GM12872 (cell line): ENCODE measurements at regions not wholly inside any gene's neighbourhood (a gene's known extent, or its start where the extent isn't known, plus 50 kb on each side); places are given as distances from the start of the nearest gene placed in this dataset.

Experiments
- TF ChIP-seq, protein P1 (sequence below): IDR thresholded peaks from 3 replicates; pipeline ENCODE4 v1.5.1; 2011; ENCODE audit warnings: low read depth, mild to moderate bottlenecking, low read length, moderate library complexity; ENCODE audit not compliant: insufficient read depth

DNA sequence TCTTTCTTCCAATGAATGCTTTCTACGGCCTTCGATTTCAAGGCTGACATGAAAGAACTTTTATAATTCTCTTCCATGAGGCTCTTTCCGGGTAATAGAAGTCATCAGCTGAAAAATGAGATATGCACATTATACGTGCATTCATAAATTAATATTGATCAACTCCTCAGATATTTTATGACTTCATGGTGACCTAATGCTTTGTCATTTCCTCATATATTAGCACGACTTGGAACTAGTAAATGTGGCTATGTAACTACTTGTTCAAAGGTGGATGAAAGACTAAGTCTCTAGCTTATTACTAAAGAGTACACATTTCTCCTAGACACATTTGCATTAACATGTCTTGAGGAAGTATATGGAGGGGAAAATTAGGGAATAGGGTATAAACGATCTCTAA lies 168.8 kb downstream of the HDGFL1 start:
- TF ChIP-seq, protein P1, sequence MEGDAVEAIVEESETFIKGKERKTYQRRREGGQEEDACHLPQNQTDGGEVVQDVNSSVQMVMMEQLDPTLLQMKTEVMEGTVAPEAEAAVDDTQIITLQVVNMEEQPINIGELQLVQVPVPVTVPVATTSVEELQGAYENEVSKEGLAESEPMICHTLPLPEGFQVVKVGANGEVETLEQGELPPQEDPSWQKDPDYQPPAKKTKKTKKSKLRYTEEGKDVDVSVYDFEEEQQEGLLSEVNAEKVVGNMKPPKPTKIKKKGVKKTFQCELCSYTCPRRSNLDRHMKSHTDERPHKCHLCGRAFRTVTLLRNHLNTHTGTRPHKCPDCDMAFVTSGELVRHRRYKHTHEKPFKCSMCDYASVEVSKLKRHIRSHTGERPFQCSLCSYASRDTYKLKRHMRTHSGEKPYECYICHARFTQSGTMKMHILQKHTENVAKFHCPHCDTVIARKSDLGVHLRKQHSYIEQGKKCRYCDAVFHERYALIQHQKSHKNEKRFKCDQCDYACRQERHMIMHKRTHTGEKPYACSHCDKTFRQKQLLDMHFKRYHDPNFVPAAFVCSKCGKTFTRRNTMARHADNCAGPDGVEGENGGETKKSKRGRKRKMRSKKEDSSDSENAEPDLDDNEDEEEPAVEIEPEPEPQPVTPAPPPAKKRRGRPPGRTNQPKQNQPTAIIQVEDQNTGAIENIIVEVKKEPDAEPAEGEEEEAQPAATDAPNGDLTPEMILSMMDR = no peak

DNA sequence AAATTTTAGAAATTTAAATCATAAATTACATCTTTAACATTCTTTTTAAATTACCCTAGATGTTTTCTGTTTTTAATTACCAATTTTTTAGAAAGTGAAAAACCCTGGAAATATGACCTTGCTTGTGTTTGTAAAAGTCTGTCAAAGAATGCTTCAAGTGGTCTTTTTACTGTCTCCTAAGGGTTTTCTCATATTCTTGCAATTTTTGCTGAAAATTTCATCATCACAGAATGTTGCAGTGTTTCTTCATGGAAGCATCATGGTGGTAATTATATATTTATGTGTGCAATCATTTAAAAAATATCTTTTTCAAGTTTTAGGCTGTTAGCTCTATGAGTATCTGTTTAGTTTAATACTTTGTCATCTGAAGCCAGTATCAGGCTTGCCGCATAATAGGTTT lies 178.2 kb downstream of the HDGFL1 start:
- TF ChIP-seq, protein P1 = no peak

DNA sequence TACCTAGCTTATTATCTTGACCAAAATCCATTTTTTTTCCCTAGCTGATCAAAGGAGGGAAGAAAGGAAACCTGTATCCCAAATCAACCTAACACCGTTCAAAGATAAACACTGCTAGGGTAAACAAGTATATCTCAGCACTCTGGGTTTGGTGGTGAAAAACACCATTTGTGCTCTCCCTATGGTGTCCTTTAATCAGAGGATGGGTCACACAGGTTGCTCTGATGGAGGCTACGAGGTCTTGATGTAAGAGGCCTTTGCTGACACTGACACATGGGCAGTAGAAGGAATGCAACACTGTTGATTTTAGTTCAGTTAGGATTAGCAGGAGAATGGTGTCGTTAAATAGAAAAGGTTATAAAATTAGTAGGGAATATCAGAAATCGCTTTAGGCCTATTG lies 179.3 kb downstream of the HDGFL1 start:
- TF ChIP-seq, protein P1 = no peak

DNA sequence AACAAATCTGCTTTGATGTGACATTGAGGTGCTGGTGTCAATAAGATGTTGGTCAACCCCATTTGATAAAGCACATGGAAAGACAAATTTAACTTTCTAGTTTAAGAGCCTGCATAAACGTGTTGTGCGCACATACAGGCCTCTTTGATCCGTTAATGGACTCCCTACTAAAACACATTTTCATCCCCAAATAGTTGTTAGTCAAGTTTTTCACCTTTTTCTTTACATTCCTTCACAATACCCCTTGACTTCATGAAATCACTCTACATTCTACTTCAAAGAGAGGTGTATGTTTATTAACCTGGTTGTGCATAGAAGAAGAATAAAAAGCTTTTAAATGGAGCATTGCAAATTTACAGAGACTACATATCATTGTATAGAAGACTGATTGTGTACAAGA lies 180.3 kb downstream of the HDGFL1 start:
- TF ChIP-seq, protein P1 = no peak

DNA sequence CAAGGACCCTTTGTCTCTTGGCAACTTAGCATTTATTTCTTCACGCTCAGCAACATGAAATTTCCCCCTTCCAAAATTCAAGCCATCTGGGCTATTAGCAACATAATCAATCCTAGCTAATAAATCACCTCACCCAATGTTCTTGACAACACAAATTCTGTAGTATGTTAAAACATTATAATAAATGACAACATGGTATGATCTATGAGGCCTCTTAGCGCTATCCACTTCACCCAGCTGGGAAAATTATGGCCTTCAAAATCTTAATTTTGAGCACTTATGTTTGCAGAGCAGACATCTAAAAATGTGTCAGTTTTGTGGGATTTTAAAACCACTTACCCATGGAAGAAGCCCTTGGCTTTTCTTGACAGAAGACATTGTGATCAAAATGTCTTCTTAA lies 181.9 kb downstream of the HDGFL1 start:
- TF ChIP-seq, protein P1 = no peak

DNA sequence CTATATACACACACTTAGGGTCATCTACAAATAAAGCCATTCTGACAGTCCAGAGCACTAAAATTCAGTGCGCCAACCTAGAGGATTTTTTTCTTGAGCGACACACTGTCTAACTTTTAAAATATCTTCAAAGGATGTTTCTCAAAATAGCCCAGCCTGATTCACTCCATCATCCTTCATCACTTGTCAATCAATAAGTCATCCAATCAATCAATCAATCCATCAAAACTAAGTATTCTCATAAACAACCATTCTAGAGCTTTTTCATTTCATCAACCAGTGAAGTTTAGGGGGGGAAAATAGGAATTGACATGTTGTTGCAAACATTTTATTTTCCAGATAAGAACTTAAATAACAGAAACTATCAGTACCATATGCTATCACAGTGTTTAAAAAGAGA lies 183.2 kb downstream of the HDGFL1 start:
- TF ChIP-seq, protein P1 = no peak

DNA sequence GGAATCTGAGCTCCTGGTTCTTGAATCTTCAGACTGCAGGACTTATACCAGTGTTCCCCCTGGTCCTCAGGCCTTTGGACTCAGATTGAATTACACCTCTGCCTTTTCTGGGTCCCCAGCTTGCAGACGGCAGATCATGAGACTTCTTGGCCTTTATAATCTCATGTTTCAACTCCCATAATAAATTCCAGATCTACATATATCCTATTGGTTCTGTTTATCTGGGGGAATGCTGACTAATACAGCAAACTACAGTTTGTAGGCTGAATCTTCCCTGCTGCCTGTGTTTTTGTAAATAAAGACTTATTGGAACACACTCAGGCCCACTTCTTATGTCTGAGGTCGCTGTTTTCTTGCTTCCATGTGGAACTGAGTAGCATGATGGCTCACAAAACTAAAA lies 184.7 kb downstream of the HDGFL1 start:
- TF ChIP-seq, protein P1 = no peak

DNA sequence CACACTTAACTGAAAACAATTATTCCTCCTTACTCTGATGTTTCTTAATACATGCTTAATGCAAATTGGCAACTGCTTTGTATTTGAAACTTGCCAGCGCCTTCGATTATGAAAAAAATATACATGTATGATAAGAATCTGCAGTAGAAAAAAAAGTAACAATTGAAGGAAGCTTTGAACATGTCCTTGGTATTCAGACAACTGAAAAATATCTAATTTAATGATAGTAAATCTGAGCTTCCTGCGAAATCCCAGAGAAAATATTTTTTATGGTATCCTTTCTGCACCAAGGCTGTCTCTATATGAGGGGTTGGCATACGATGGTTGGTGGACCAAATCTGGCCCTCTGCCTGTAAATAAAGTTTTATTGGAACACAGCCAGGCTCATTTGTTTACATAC lies 186.2 kb downstream of the HDGFL1 start:
- TF ChIP-seq, protein P1 = no peak
